GM23248 (cell line): ENCODE measurements at regions not wholly inside any gene's neighbourhood (a gene's known extent, or its start where the extent isn't known, plus 50 kb on each side); places are given as distances from the start of the nearest gene placed in this dataset.
"Not testable (repeated sequence)": the region's sequence is repeated elsewhere in the genome, so short reads cannot be mapped to it uniquely, and the experiment has no call there.

Experiments
- DNase-seq: peaks from one replicate; pipeline ENCODE4 v3.0.0-alpha.2; 2015
- H2AFZ ChIP-seq: fragments of 200-600 bp; sonication (generic); 2 replicates; pipeline ENCODE4 v1.6.1; 2016; ENCODE audit warnings: antibody characterized with exemption
- H3F3A ChIP-seq: fragments of 200-600 bp; sonication (generic); 2 replicates; pipeline ENCODE4 v1.6.1; 2016; ENCODE audit warnings: mild to moderate bottlenecking, antibody characterized with exemption, mixed run types; ENCODE audit not compliant: insufficient read depth
- H3K27ac ChIP-seq: fragments of 200-600 bp; sonication (generic); 2 replicates; pipeline ENCODE4 v1.5.1; 2016; ENCODE audit warnings: mild to moderate bottlenecking
- H3K27me3 ChIP-seq: fragments of 200-600 bp; sonication (generic); replicated peaks from 2 replicates; pipeline ENCODE4 v1.6.1; 2016; ENCODE audit warnings: mild to moderate bottlenecking; ENCODE audit not compliant: insufficient read depth
- H3K36me3 ChIP-seq: fragments of 200-600 bp; sonication (generic); 2 replicates; pipeline ENCODE4 v1.6.1; 2016; ENCODE audit warnings: low read depth, mild to moderate bottlenecking
- H3K4me1 ChIP-seq: fragments of 200-600 bp; sonication (generic); 2 replicates; pipeline ENCODE4 v1.6.1; 2016; ENCODE audit warnings: mild to moderate bottlenecking; ENCODE audit not compliant: insufficient read depth
- H3K4me2 ChIP-seq: fragments of 200-600 bp; sonication (generic); one replicate; pipeline ENCODE4 v1.6.1; 2016; ENCODE audit warnings: mild to moderate bottlenecking; ENCODE audit not compliant: unreplicated experiment
- H3K4me3 ChIP-seq: fragments of 200-600 bp; sonication (generic); 2 replicates; pipeline ENCODE4 v1.5.1; 2016; ENCODE audit warnings: mild to moderate bottlenecking
- H3K79me2 ChIP-seq: fragments of 200-600 bp; sonication (generic); 2 replicates; pipeline ENCODE4 v1.6.1; 2016; ENCODE audit warnings: mild to moderate bottlenecking; ENCODE audit not compliant: insufficient read depth
- H3K9ac ChIP-seq: fragments of 200-600 bp; sonication (generic); 2 replicates; pipeline ENCODE4 v1.6.1; 2016; ENCODE audit warnings: mild to moderate bottlenecking
- H3K9me2 ChIP-seq: fragments of 200-600 bp; sonication (generic); 2 replicates; pipeline ENCODE4 v1.6.1; 2016; ENCODE audit warnings: mixed run types, mild to moderate bottlenecking, moderate library complexity; ENCODE audit not compliant: insufficient read depth
- H3K9me3 ChIP-seq: fragments of 200-600 bp; sonication (generic); one replicate; pipeline ENCODE4 v1.6.1; 2017; ENCODE audit warnings: low read depth
- H4K20me1 ChIP-seq: fragments of 200-600 bp; sonication (generic); 2 replicates; pipeline ENCODE4 v1.6.0; 2016; ENCODE audit not compliant: insufficient read depth
- EZH2 ChIP-seq: fragments of 200-600 bp; sonication (generic); IDR thresholded peaks from 2 replicates; pipeline ENCODE4 v1.6.1; 2018; ENCODE audit warnings: antibody characterized with exemption, mild to moderate bottlenecking; ENCODE audit not compliant: insufficient read depth, poor library complexity, severe bottlenecking
- EZH2phosphoT487 ChIP-seq: fragments of 200-600 bp; sonication (generic); IDR thresholded peaks from 2 replicates; pipeline ENCODE4 v1.6.1; 2018; ENCODE audit warnings: antibody characterized with exemption, moderate library complexity, mild to moderate bottlenecking, low read depth; ENCODE audit not compliant: insufficient read depth
- WGBS, 2 experiments: methylation state at CpG; one replicate each; pipeline ENCODE4 v1.1.6; 2015 to 2017; ENCODE audit warnings: low lambda C conversion rate in 2 of 2, low coverage in 1 of 2; ENCODE audit errors: missing lambda C conversion rate in 2 of 2; 5-methylcytosine and 5-hydroxymethylcytosine counted together
- in situ Hi-C: fragments of 300-500 bp; cut with MboI; formaldehyde crosslinking; loops from 2 replicates; pipeline ENCODE4 v1.15.0; 2020

- no peak overlapping the region for H3K4me3 ChIP-seq
- no peaks in the 10 kb centered on the region for H3K4me1 ChIP-seq
- no peaks in the 10 kb centered on the region for H3F3A ChIP-seq
- no peak overlapping the region for H3K9ac ChIP-seq
- H3K9me2 ChIP-seq, result no peaks in the 10 kb centered on the region
- 24 to 30% methylated on average over 4 of the region's 4 CpGs for WGBS, 2 experiments
- H3K79me2 ChIP-seq, result no peaks in the 10 kb centered on the region
- no peaks in the 10 kb centered on the region for H3K36me3 ChIP-seq
- no peak overlapping the region for H2AFZ ChIP-seq
- no peak overlapping the region for H3K27ac ChIP-seq
- H3K4me2 ChIP-seq, result no peak overlapping the region
- H3K9me3 ChIP-seq, result no peaks in the 10 kb centered on the region
- peaks cover 69% of the 10 kb centered on the region for H3K27me3 ChIP-seq
- DNase-seq, result no peak
- no peak for TF ChIP-seq EZH2phosphoT487
- no peak for TF ChIP-seq EZH2
- no peaks in the 10 kb centered on the region for H4K20me1 ChIP-seq
- in situ Hi-C loops, result no loop called here
Observed at GRCh38 chr20:58765780-58766179, 73.2 kb downstream of the NPEPL1 start.

DNA sequence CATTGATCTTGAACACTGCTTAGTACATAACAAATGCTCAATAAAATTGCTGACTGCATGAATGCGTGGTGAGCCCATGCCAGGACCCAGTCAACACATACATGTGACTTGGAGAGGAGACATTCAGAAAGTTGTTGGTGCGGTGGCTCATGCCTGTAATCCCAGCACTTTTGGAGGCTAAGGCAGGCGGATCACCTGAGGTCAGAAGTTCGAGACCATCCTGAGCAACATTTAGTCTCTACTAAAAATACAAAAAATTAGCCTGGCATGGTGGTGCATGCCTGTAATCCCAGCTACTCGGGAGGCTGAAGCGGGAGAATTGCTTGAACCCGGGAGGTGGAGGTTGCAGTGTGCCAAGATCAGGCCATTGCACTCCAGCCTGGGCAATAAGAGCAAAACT is 75.2 kb downstream of the NPEPL1 start:
- H3F3A ChIP-seq, H2AFZ ChIP-seq, H3K9ac ChIP-seq, H3K9me3 ChIP-seq, H3K4me2 ChIP-seq, H3K79me2 ChIP-seq, H3K36me3 ChIP-seq, in situ Hi-C loops, H3K4me3 ChIP-seq, H3K9me2 ChIP-seq, H3K4me1 ChIP-seq, H4K20me1 ChIP-seq, DNase-seq, H3K27ac ChIP-seq: not testable (repeated sequence)
- 53 to 56% methylated on average over 7 of the region's 7 CpGs for WGBS, 2 experiments
- peaks cover 69% of the 10 kb centered on the region for H3K27me3 ChIP-seq
